Adrenal gland (tissue), 9 donors: ENCODE measurements at regions not wholly inside any gene's neighbourhood (a gene's known extent, or its start where the extent isn't known, plus 50 kb on each side); places are given as distances from the start of the nearest gene placed in this dataset.

Experiments used
- DNase-seq, 7 donors: peaks; one replicate each; pipeline ENCODE4 v3.0.0-alpha.2; 2019 to 2020
- H3K27ac ChIP-seq, 5 donors: fragments of 200-600 bp; sonication (generic) in 4 of 5; 1 replicate in 3 of 5; 2 replicates in 2 of 5; pipeline versions ENCODE4 v1.5.1 to v1.8.0; 2016 to 2020; ENCODE audit warnings: mild to moderate bottlenecking in 1 of 5
- H3K27me3 ChIP-seq: fragments of 200-600 bp; 2 replicates; pipeline ENCODE4 v1.8.0; 2021
- H3K36me3 ChIP-seq, 2 donors: fragments of 200-600 bp; replicated peaks in 1 of 2; 1 replicate in 1 of 2; 2 replicates in 1 of 2; pipeline versions ENCODE4 v1.5.1 to v1.8.0; 2018 to 2022
- H3K4me1 ChIP-seq, 2 donors: fragments of 200-600 bp; replicated peaks in 1 of 2; 1 replicate in 1 of 2; 2 replicates in 1 of 2; pipeline versions ENCODE4 v1.5.1 to v1.8.0; 2018 to 2021
- H3K4me3 ChIP-seq, 4 donors: fragments of 200-600 bp; sonication (generic) in 3 of 4; one replicate each; pipeline ENCODE4 v1.5.1; 2016 to 2018
- H3K9me3 ChIP-seq, 3 donors: fragments of 200-600 bp; sonication (generic) in 1 of 3; replicated peaks in 1 of 3; 1 replicate in 2 of 3; 2 replicates in 1 of 3; pipeline versions ENCODE4 v1.5.1 to v1.8.0; 2016 to 2021
- POLR2A ChIP-seq, 2 donors: fragments of 450-650 bp; IDR thresholded peaks; one replicate each; pipeline ENCODE4 v1.6.1; 2017; ENCODE audit warnings: antibody characterized with exemption in 2 of 2, mild to moderate bottlenecking in 2 of 2, moderate library complexity in 1 of 2
- WGBS, 4 donors: extraction: QIAGEN DNeasy Blood & Tissue Kit in 2 of 4; methylation state at CpG; one replicate each; pipeline versions ENCODE4 v1.1.5 to v1.1.7; 2013 to 2017; 5-methylcytosine and 5-hydroxymethylcytosine counted together
- intact Hi-C, 2 donors: fragments of 100-400 bp; cut with DNase I; formaldehyde crosslinking; loops; one replicate each; pipeline versions ENCODE4 v1.14.1 to v1.15.0; 2022 to 2023
- TF ChIP-seq, protein P1 (sequence below), 6 experiments: fragments of 450-650 bp in 4 of 6; fragments of 200-600 bp in 2 of 6; sonication (generic) in 1 of 6; IDR thresholded peaks; 1 replicate in 5 of 6; 2 replicates in 1 of 6; pipeline versions ENCODE4 v1.5.1 to v1.8.0; 2016 to 2021; ENCODE audit warnings: antibody characterized with exemption in 6 of 6, mild to moderate bottlenecking in 2 of 6, moderate library complexity in 1 of 6
- donor health status: healthy with polysubstance abuse.
- donor health status: Bipolar disorder and iron deficiency.
- donor health status: DM: yes; HTN: yes; CAD: no.
- donor health status: DM: no; HTN: no; CAD: no.
- donor health status: DM: no; HTN: no; CAD: no.

DNA sequence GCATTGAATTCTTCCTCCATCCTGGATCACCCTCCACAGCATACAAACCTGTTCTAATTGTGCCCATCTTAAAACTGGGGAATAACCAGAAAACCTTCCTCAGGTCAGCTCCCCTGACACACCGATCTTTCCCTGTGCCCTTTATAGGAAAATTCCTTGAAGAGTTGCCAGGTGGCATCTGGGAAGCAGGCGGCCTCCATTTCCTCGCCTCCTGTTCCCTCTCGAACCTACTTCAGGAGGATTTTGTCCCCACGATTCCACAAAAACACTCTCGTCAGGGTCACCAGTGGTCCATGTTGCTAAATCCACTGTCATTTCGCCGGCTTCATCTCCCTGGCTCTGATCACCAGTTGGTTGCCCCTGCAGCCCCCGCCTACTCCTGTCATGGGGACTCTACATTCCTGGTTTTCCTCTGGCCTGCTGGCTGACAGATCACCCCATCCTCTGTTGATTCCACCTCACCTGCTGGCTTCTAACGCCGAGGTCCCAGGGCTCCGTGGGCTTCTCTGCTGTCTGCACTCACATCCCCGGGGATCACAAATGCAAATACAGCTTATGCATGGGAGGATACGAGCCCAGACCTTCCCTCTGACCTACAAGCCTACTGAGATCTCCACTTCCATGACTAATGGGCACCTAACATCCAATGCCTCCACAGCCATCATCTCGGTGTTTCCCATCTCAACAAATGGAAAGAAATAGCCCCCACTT is 92.5 kb upstream of the PRDM11 start:
- 72 to 84% (median 79%) methylated on average over 15 of the region's 15 CpGs for WGBS, 4 donors
- H3K9me3 ChIP-seq = no peaks in the 10 kb centered on the region
- intact Hi-C loops = no loop called here
- no peaks in the 10 kb centered on the region for H3K36me3 ChIP-seq
- H3K27me3 ChIP-seq = no peaks in the 10 kb centered on the region
- TF ChIP-seq POLR2A (IDR thresholded peaks at IDR 0.05) = no peak
- TF ChIP-seq, protein P1, sequence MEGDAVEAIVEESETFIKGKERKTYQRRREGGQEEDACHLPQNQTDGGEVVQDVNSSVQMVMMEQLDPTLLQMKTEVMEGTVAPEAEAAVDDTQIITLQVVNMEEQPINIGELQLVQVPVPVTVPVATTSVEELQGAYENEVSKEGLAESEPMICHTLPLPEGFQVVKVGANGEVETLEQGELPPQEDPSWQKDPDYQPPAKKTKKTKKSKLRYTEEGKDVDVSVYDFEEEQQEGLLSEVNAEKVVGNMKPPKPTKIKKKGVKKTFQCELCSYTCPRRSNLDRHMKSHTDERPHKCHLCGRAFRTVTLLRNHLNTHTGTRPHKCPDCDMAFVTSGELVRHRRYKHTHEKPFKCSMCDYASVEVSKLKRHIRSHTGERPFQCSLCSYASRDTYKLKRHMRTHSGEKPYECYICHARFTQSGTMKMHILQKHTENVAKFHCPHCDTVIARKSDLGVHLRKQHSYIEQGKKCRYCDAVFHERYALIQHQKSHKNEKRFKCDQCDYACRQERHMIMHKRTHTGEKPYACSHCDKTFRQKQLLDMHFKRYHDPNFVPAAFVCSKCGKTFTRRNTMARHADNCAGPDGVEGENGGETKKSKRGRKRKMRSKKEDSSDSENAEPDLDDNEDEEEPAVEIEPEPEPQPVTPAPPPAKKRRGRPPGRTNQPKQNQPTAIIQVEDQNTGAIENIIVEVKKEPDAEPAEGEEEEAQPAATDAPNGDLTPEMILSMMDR (IDR thresholded peaks at IDR 0.05) = no peak
- no peak overlapping the region for H3K4me3 ChIP-seq
- no peak for DNase-seq
- no peak overlapping the region for H3K27ac ChIP-seq
- H3K4me1 ChIP-seq = peaks cover 0 to 17% of the 10 kb centered on the region in 2 donors

DNA sequence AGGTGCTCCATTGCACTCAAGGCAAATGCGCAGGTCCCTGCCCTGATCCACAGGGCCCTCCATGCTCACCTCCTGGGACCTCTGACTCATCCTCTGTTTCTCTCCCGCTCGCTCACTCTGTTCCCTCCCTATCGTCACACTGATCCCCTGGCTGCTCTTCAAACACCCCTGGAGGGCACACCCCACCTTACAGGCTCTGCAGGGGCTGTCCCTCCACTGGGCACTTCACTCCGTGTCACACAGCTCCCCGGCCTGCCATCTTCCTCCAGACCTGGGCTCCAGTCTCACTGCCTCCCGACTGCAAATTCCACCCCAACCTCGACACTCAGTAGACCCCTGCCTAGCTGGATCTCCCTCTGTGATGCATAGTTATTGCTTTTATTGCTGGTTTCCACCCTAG is 91.5 kb upstream of the PRDM11 start:
- Histone ChIP-seq H3K27me3 (no peaks in the 10 kb centered on the region), H3K9me3 (no peaks in the 10 kb centered on the region), H3K36me3 (no peaks in the 10 kb centered on the region), H3K4me1 (peaks cover 0 to 12% of the 10 kb centered on the region in 2 donors), H3K4me3 (no peak overlapping the region), H3K27ac (no peak overlapping the region)
- WGBS, 4 donors = 85 to 91% (median 91%) methylated on average over 8 of the region's 8 CpGs
- no peak for TF ChIP-seq POLR2A (IDR thresholded peaks at IDR 0.05)
- TF ChIP-seq, protein P1 (IDR thresholded peaks at IDR 0.05) = no peak
- intact Hi-C loops = no loop called here
- no peak for DNase-seq

DNA sequence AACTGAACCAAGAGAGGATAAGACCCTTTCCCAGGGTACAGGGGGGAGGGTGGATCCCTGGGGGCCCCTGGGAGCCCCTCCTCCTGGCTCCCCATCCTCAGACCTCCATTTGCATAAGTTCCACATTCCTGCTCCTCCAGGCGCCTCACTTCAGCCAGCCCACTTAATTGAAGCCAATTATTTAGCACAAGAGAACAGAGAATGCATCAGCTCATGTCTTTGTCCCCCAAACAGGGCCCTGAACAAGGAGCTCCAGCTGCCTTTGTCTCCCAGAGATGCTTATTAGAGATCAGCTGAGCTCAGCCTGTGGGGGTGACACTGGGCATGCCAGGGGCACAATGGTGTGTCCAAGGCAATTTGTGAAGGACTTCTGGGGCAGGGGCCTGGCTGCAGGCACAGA is 89.9 kb upstream of the PRDM11 start:
- H3K27ac ChIP-seq = no peak overlapping the region
- TF ChIP-seq, protein P1 (IDR thresholded peaks at IDR 0.05) = no peak
- no peak for TF ChIP-seq POLR2A (IDR thresholded peaks at IDR 0.05)
- intact Hi-C loops = no loop called here
- DNase-seq = no peak
- H3K27me3 ChIP-seq = no peaks in the 10 kb centered on the region
- peaks cover 0 to 12% of the 10 kb centered on the region in 2 donors for H3K4me1 ChIP-seq
- H3K4me3 ChIP-seq = no peak overlapping the region
- H3K36me3 ChIP-seq = no peaks in the 10 kb centered on the region
- no peaks in the 10 kb centered on the region for H3K9me3 ChIP-seq
- WGBS, 4 donors = 78 to 96% (median 88%) methylated on average over 1 of the region's 1 CpG

DNA sequence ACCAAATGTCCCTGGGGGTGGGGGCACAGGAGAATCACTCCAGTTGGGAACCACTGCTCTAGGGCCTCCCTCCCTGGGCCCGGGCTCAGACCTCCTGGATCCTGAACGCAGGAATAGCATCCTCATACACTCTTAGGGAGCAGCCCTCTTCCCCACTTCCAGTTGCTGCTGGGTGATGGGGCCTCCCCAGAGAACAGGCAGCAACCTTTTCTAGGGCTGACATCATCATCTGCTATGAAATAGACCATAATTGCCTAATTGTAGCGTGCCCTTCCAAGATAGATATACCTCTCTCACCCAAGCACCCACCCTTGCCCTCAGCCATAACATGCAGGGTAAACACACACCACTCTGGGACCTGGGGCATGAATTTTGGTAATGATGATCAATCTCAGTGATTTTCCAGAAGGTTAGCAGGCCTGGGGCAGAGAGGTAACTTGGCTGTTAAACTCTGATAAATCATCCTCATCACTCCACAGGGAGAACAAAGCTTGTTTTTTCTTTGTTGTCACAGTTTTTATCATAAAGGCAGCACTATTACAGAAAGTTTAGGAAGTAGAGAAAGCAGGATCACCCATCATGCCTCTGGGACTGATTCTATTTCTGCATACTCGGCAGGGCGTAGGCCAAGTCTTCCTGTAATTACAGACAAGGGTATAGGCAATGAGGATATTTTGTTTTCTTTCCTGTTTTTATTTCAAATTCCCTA is 88.3 kb upstream of the PRDM11 start:
- TF ChIP-seq, protein P1 (IDR thresholded peaks at IDR 0.05) = no peak
- no peak for TF ChIP-seq POLR2A (IDR thresholded peaks at IDR 0.05)
- peak overlapping the region in 2 of 5 donors; percentile 11 to 54 for H3K27ac ChIP-seq
- H3K36me3 ChIP-seq = no peaks in the 10 kb centered on the region
- H3K4me3 ChIP-seq = no peak overlapping the region
- H3K9me3 ChIP-seq = no peaks in the 10 kb centered on the region
- H3K27me3 ChIP-seq = no peaks in the 10 kb centered on the region
- WGBS, 4 donors = 73 to 80% (median 78%) methylated on average over 3 to 5 of the region's 5 CpGs
- DNase-seq = no peak
- intact Hi-C loops = no loop called here
- peaks cover 0 to 12% of the 10 kb centered on the region in 2 donors for H3K4me1 ChIP-seq
